Tibial nerve (tissue), 4 donors: ENCODE measurements at regions not wholly inside any gene's neighbourhood (a gene's known extent, or its start where the extent isn't known, plus 50 kb on each side); places are given as distances from the start of the nearest gene placed in this dataset.

Source experiments
- EP300 ChIP-seq, 2 donors: sonication (generic); formaldehyde crosslinking; IDR thresholded peaks; one replicate each; pipeline ENCODE4 v1.6.1; 2017; ENCODE audit warnings: antibody characterized with exemption in 2 of 2, mild to moderate bottlenecking in 1 of 2
- POLR2A ChIP-seq, 2 donors: fragments of 450-650 bp; IDR thresholded peaks; one replicate each; pipeline ENCODE4 v1.6.1; 2017; ENCODE audit warnings: antibody characterized with exemption in 2 of 2, mild to moderate bottlenecking in 2 of 2, moderate library complexity in 2 of 2
- TF ChIP-seq, protein P1 (sequence below), 5 experiments: fragments of 200-600 bp in 3 of 5; fragments of 450-650 bp in 2 of 5; sonication (generic) in 3 of 5; IDR thresholded peaks; one replicate each; pipeline ENCODE4 v1.5.1; 2016 to 2019; ENCODE audit warnings: antibody characterized with exemption in 5 of 5, mild to moderate bottlenecking in 3 of 5, moderate library complexity in 2 of 5

GRCh38 chr4:171629182-171629581, 184.0 kb upstream of the GALNTL6 start:
- TF ChIP-seq, protein P1, sequence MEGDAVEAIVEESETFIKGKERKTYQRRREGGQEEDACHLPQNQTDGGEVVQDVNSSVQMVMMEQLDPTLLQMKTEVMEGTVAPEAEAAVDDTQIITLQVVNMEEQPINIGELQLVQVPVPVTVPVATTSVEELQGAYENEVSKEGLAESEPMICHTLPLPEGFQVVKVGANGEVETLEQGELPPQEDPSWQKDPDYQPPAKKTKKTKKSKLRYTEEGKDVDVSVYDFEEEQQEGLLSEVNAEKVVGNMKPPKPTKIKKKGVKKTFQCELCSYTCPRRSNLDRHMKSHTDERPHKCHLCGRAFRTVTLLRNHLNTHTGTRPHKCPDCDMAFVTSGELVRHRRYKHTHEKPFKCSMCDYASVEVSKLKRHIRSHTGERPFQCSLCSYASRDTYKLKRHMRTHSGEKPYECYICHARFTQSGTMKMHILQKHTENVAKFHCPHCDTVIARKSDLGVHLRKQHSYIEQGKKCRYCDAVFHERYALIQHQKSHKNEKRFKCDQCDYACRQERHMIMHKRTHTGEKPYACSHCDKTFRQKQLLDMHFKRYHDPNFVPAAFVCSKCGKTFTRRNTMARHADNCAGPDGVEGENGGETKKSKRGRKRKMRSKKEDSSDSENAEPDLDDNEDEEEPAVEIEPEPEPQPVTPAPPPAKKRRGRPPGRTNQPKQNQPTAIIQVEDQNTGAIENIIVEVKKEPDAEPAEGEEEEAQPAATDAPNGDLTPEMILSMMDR (IDR thresholded peaks at IDR 0.05), result no peak
- TF ChIP-seq EP300 (IDR thresholded peaks at IDR 0.05), result no peak
- no peak for TF ChIP-seq POLR2A (IDR thresholded peaks at IDR 0.05)
